ENCODE measurements at regions not wholly inside any gene's neighbourhood (a gene's known extent, or its start where the extent isn't known, plus 50 kb on each side); places are given as distances from the start of the nearest gene placed in this dataset.

- Histone ChIP-seq H3K79me2 (ENCODE audit: low read depth) (no peaks in the 10 kb centered on the region), H3K4me3 (no peak overlapping the region), H3K36me3 (no peaks in the 10 kb centered on the region), H3K27ac (no peak overlapping the region), H3K4me1 (no peaks in the 10 kb centered on the region), H3K4me2 (no peak overlapping the region), H2AFZ (replicated peaks) (no peak overlapping the region), H3K27me3 (no peaks in the 10 kb centered on the region), H3K9me3 (ENCODE audit: low read depth) (no peaks in the 10 kb centered on the region), H4K20me1 (ENCODE audit: low read depth) (no peaks in the 10 kb centered on the region), H3F3A (ENCODE audit: low read depth) (no peaks in the 10 kb centered on the region), H3K9ac (no peak overlapping the region)
- no peak overlapping the region for H3K27ac Mint-ChIP-seq
- H3K36me3 Mint-ChIP-seq: no peaks in the 10 kb centered on the region
- no peak overlapping the region for H3K4me3 Mint-ChIP-seq
- DNase-seq (ENCODE audit: low spot score): no peak
- H3K4me1 Mint-ChIP-seq: peaks cover 8% of the 10 kb centered on the region
- H3K27me3 Mint-ChIP-seq (ENCODE audit: insufficient read depth, low read depth): peaks cover 6% of the 10 kb centered on the region
- TF ChIP-seq EZH2phosphoT487 (IDR thresholded peaks at IDR 0.05): no peak
- no peak for TF ChIP-seq EZH2 (IDR thresholded peaks at IDR 0.05)
- TF ChIP-seq, protein P1, sequence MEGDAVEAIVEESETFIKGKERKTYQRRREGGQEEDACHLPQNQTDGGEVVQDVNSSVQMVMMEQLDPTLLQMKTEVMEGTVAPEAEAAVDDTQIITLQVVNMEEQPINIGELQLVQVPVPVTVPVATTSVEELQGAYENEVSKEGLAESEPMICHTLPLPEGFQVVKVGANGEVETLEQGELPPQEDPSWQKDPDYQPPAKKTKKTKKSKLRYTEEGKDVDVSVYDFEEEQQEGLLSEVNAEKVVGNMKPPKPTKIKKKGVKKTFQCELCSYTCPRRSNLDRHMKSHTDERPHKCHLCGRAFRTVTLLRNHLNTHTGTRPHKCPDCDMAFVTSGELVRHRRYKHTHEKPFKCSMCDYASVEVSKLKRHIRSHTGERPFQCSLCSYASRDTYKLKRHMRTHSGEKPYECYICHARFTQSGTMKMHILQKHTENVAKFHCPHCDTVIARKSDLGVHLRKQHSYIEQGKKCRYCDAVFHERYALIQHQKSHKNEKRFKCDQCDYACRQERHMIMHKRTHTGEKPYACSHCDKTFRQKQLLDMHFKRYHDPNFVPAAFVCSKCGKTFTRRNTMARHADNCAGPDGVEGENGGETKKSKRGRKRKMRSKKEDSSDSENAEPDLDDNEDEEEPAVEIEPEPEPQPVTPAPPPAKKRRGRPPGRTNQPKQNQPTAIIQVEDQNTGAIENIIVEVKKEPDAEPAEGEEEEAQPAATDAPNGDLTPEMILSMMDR (IDR thresholded peaks at IDR 0.05): no peak
- peaks cover 2% of the 10 kb centered on the region for H3K9me3 Mint-ChIP-seq
Measured at GRCh38 chr1:30063621-30064280, 659.6 kb downstream of the MATN1 start.

- Histone ChIP-seq H3K79me2 (ENCODE audit: low read depth) (no peaks in the 10 kb centered on the region), H3F3A (ENCODE audit: low read depth) (no peaks in the 10 kb centered on the region), H3K9ac (no peak overlapping the region), H3K27me3 (no peaks in the 10 kb centered on the region), H2AFZ (replicated peaks) (no peak overlapping the region), H3K4me1 (no peaks in the 10 kb centered on the region), H3K4me3 (no peak overlapping the region), H3K27ac (no peak overlapping the region), H3K4me2 (no peak overlapping the region), H3K36me3 (no peaks in the 10 kb centered on the region), H4K20me1 (ENCODE audit: low read depth) (no peaks in the 10 kb centered on the region), H3K9me3 (ENCODE audit: low read depth) (no peaks in the 10 kb centered on the region)
- DNase-seq (ENCODE audit: low spot score): no peak
- Mint-ChIP-seq H3K4me1 (peaks cover 10% of the 10 kb centered on the region), H3K4me3 (no peak overlapping the region), H3K27ac (no peak overlapping the region), H3K27me3 (ENCODE audit: insufficient read depth, low read depth) (peaks cover 6% of the 10 kb centered on the region), H3K36me3 (no peaks in the 10 kb centered on the region), H3K9me3 (no peaks in the 10 kb centered on the region)
- no peak for TF ChIP-seq EZH2 (IDR thresholded peaks at IDR 0.05)
- TF ChIP-seq, protein P1 (IDR thresholded peaks at IDR 0.05): no peak
- TF ChIP-seq EZH2phosphoT487 (IDR thresholded peaks at IDR 0.05): no peak
Measured at GRCh38 chr1:30061292-30062220, 661.8 kb downstream of the MATN1 start.

DNA sequence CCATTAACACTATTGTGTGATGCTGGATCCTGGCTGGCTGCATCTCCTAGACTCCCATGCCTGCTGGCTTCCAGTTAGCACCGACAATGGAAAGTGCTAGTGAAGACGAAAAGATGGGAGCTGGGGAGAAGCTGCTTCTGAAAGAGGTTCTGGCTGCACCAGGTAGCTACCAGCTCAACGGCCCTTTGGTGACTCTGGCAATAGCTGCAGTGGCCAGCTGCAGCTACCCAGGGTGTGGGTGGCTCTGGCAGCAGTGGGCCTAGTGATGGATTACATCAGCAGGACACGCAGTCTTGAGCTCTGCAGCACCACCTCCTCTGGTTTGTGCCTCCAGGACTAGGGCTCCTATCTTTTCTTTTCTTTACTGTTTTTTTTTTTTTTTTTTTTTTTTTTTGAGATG lies 662.6 kb downstream of the MATN1 start:
- Histone ChIP-seq H3K4me3 (no peak overlapping the region), H3K27ac (no peak overlapping the region), H4K20me1 (ENCODE audit: low read depth) (no peaks in the 10 kb centered on the region), H3K9me3 (ENCODE audit: low read depth) (no peaks in the 10 kb centered on the region), H3K4me1 (no peaks in the 10 kb centered on the region), H3K4me2 (no peak overlapping the region), H3K27me3 (no peaks in the 10 kb centered on the region), H3K36me3 (no peaks in the 10 kb centered on the region), H3F3A (ENCODE audit: low read depth) (no peaks in the 10 kb centered on the region), H2AFZ (replicated peaks) (no peak overlapping the region), H3K9ac (no peak overlapping the region), H3K79me2 (ENCODE audit: low read depth) (no peaks in the 10 kb centered on the region)
- no peaks in the 10 kb centered on the region for H3K36me3 Mint-ChIP-seq
- peaks cover 6% of the 10 kb centered on the region for H3K27me3 Mint-ChIP-seq (ENCODE audit: insufficient read depth, low read depth)
- DNase-seq (ENCODE audit: low spot score): no peak
- H3K27ac Mint-ChIP-seq: no peak overlapping the region
- TF ChIP-seq, protein P1 (IDR thresholded peaks at IDR 0.05): no peak
- no peak for TF ChIP-seq EZH2phosphoT487 (IDR thresholded peaks at IDR 0.05)
- TF ChIP-seq EZH2 (IDR thresholded peaks at IDR 0.05): no peak
- peaks cover 10% of the 10 kb centered on the region for H3K4me1 Mint-ChIP-seq
- H3K9me3 Mint-ChIP-seq: no peaks in the 10 kb centered on the region
- no peak overlapping the region for H3K4me3 Mint-ChIP-seq

All from neural progenitor cell (in vitro differentiated cells).